ENCODE measurements at regions not wholly inside any gene's neighbourhood (a gene's known extent, or its start where the extent isn't known, plus 50 kb on each side); places are given as distances from the start of the nearest gene placed in this dataset.

DNA sequence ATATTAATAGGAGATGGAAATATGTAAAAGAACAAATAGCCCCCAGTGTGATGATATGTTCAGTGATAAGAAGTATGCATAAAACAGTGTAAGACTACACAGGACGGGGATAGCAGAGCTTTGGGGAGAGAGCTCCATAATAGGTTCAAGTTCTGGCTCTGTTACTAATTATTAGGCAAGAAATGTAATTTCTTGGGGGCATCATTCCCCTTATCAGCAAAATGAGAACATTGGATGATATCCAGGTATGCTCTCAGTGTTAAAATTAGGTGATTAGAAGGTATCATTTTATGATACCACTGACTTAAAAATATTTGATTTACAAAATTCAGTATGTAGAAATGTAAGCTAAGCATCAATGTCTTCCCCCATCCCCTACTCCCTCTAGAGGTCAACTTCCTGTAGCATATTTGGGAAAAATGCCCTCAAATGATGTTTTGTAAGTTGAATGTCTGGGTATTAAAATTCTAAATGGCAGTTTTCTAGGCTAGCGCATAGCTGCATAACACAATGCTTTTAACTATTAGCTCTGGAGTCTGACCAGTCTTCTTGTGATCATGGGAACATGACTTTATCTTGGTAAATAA is 585.7 kb upstream of the CAMK1G start:
- peaks cover 5% of the 10 kb centered on the region for H3K9me3 Mint-ChIP-seq (ENCODE audit: low read depth)
- no peak overlapping the region for H3K4me3 Mint-ChIP-seq (ENCODE audit: unreplicated experiment)
- peak; percentile 61 for TF ChIP-seq CTCF (IDR thresholded peaks at IDR 0.05)
- no peak for DNase-seq (ENCODE audit: low spot score)
- H3K4me1 Mint-ChIP-seq (ENCODE audit: low read depth), result no peaks in the 10 kb centered on the region
- peaks cover 4% of the 10 kb centered on the region for H3K36me3 Mint-ChIP-seq (ENCODE audit: low read depth)
- H3K27ac Mint-ChIP-seq (ENCODE audit: unreplicated experiment), result no peak overlapping the region
- peaks cover 24% of the 10 kb centered on the region for H3K27me3 Mint-ChIP-seq (ENCODE audit: low read depth)

DNA sequence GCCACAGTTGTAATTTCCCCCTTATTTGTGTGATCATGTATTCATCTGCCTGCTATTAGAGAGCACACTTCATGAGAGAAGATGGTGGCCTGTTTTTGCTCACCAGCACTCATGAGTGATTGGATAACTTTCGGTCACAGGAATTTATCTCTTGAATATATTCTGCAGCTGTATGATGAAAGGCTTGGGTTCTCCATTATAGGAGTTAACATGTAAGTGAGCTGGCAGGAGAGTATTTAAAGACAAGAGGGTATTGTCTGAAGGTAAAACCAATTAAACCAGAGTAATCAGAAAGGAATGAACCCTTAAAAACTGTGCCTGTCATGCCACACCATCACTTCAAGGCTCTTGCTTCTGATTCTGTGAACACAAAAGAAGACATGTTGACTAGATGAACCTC is 574.9 kb upstream of the CAMK1G start:
- no peak overlapping the region for H3K4me3 Mint-ChIP-seq (ENCODE audit: unreplicated experiment)
- TF ChIP-seq CTCF (IDR thresholded peaks at IDR 0.05), result no peak
- H3K36me3 Mint-ChIP-seq (ENCODE audit: low read depth), result no peaks in the 10 kb centered on the region
- no peaks in the 10 kb centered on the region for H3K9me3 Mint-ChIP-seq (ENCODE audit: low read depth)
- H3K27me3 Mint-ChIP-seq (ENCODE audit: low read depth), result peaks cover 9% of the 10 kb centered on the region
- no peak for DNase-seq (ENCODE audit: low spot score)
- no peak overlapping the region for H3K27ac Mint-ChIP-seq (ENCODE audit: unreplicated experiment)
- H3K4me1 Mint-ChIP-seq (ENCODE audit: low read depth), result no peaks in the 10 kb centered on the region

- TF ChIP-seq CTCF (IDR thresholded peaks at IDR 0.05), result no peak
- H3K4me1 Mint-ChIP-seq (ENCODE audit: low read depth), result no peaks in the 10 kb centered on the region
- no peak for DNase-seq (ENCODE audit: low spot score)
- H3K27me3 Mint-ChIP-seq (ENCODE audit: low read depth), result peaks cover 7% of the 10 kb centered on the region
- no peaks in the 10 kb centered on the region for H3K9me3 Mint-ChIP-seq (ENCODE audit: low read depth)
- no peak overlapping the region for H3K27ac Mint-ChIP-seq (ENCODE audit: unreplicated experiment)
- H3K4me3 Mint-ChIP-seq (ENCODE audit: unreplicated experiment), result no peak overlapping the region
- H3K36me3 Mint-ChIP-seq (ENCODE audit: low read depth), result no peaks in the 10 kb centered on the region
These were observed 572.9 kb upstream of the CAMK1G start for GRCh38 chr1:209010475-209011230.

DNA sequence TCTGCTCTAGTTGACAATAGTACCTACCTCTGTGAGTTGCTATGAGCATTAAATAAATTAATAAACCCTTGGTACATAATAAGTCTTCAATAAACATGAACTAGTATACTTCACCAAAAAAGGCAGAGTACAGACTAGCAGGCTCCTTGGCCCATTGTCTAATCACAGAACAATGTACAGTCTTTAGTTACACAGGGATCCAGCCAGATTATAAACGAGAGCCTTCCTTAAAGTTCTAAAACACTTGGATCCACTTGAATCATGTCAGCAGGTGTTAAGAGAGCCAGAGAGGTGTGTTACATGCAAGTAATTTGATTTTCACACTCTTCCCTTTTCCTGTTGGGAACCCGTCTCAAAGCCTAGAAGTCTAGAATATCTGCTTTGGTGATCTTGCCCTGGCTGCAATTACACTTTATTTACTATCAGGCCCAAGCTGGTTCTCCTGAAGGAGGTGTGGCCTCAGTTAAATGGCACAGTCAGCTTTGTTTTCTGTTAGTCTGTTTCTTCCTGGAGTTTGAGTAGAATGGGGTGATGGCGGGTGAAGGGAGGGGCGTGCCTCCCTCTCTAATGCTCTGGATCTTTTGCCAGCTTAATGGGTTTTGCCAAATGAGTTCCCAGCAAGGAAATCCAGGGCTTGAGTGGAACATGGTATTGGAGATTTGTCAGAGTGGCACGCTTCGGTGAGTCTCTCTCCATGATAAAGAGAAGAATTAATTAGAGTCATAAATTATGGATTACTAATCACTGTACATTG is 570.9 kb upstream of the CAMK1G start:
- Mint-ChIP-seq H3K27ac (ENCODE audit: unreplicated experiment) (no peak overlapping the region), H3K27me3 (ENCODE audit: low read depth) (peaks cover 3% of the 10 kb centered on the region), H3K4me3 (ENCODE audit: unreplicated experiment) (no peak overlapping the region), H3K9me3 (ENCODE audit: low read depth) (peaks cover 4% of the 10 kb centered on the region), H3K4me1 (ENCODE audit: low read depth) (no peaks in the 10 kb centered on the region), H3K36me3 (ENCODE audit: low read depth) (no peaks in the 10 kb centered on the region)
- DNase-seq (ENCODE audit: low spot score), result no peak
- TF ChIP-seq CTCF (IDR thresholded peaks at IDR 0.05), result no peak

GRCh38 chr1:209015092-209015491 is 568.4 kb upstream of the CAMK1G start:
- no peaks in the 10 kb centered on the region for H3K36me3 Mint-ChIP-seq (ENCODE audit: low read depth)
- DNase-seq (ENCODE audit: low spot score), result no peak
- TF ChIP-seq CTCF (IDR thresholded peaks at IDR 0.05), result no peak
- peaks cover 3% of the 10 kb centered on the region for H3K27me3 Mint-ChIP-seq (ENCODE audit: low read depth)
- H3K4me1 Mint-ChIP-seq (ENCODE audit: low read depth), result no peaks in the 10 kb centered on the region
- peaks cover 21% of the 10 kb centered on the region for H3K9me3 Mint-ChIP-seq (ENCODE audit: low read depth)
- no peak overlapping the region for H3K27ac Mint-ChIP-seq (ENCODE audit: unreplicated experiment)
- H3K4me3 Mint-ChIP-seq (ENCODE audit: unreplicated experiment), result no peak overlapping the region
